H1 (cell line): ENCODE measurements at regions not wholly inside any gene's neighbourhood (a gene's known extent, or its start where the extent isn't known, plus 50 kb on each side); places are given as distances from the start of the nearest gene placed in this dataset.

Experiments used
- CTCF ChIA-PET: fragments of 300-600 bp; sonication (Branson Sonifier 250); formaldehyde crosslinking; loops from one replicate; lab custom pipeline; 2021; ENCODE audit not compliant: partially characterized antibody; lab: Charles Lee
- POLR2A ChIA-PET: fragments of 300-600 bp; sonication (Branson Sonifier 250); formaldehyde crosslinking; loops from one replicate; lab custom pipeline; 2021; ENCODE audit warnings: inconsistent platforms; ENCODE audit not compliant: partially characterized antibody; lab: Charles Lee
- DNase-seq, 2 experiments: peaks; one replicate each; pipeline versions ENCODE4 v3.0.0 to v3.0.0-alpha.2; 2010 to 2022; ENCODE audit warnings: low spot score in 2 of 2, low read depth in 1 of 2, mixed read lengths in 1 of 2
- FAIRE-seq: peaks from 2 replicates; lab custom pipeline; 2011; peaks lifted over from hg19 to GRCh38; lab: Jason Lieb, UNC
- H2AFZ ChIP-seq: 2 replicates; pipeline ENCODE4 v1.8.1; 2012; ENCODE audit warnings: low read length, inconsistent platforms
- H2AK5ac ChIP-seq: 2 replicates; pipeline ENCODE4 v1.6.1; 2013; ENCODE audit warnings: low read depth, low read length
- H2BK120ac ChIP-seq: replicated peaks from 2 replicates; pipeline ENCODE3; 2013; ENCODE audit warnings: low read depth, low read length, inconsistent platforms
- H2BK12ac ChIP-seq: 2 replicates; pipeline ENCODE4 v1.6.1; 2013; ENCODE audit warnings: low read depth, low read length
- H2BK15ac ChIP-seq: 2 replicates; pipeline ENCODE4 v1.6.1; 2013; ENCODE audit warnings: low read length
- H2BK20ac ChIP-seq: 2 replicates; pipeline ENCODE4 v1.6.1; 2013; ENCODE audit warnings: low read length
- H2BK5ac ChIP-seq: 2 replicates; pipeline ENCODE4 v1.6.1; 2013; ENCODE audit warnings: low read depth, low read length
- H3K14ac ChIP-seq: 2 replicates; pipeline ENCODE4 v1.6.1; 2013; ENCODE audit warnings: inconsistent platforms; ENCODE audit not compliant: insufficient read length
- H3K18ac ChIP-seq: 2 replicates; pipeline ENCODE4 v1.6.1; 2013; ENCODE audit warnings: low read length; ENCODE audit errors: extremely low read depth
- H3K23ac ChIP-seq: 2 replicates; pipeline ENCODE4 v1.6.1; 2013; ENCODE audit warnings: inconsistent platforms; ENCODE audit not compliant: insufficient read length
- H3K23me2 ChIP-seq: 2 replicates; pipeline ENCODE4 v1.6.1; 2013; ENCODE audit warnings: low read depth, low read length
- H3K27ac ChIP-seq: 2 replicates; pipeline ENCODE4 v1.6.1; 2011; ENCODE audit warnings: low read depth, low read length, inconsistent platforms
- H3K27me3 ChIP-seq, 4 experiments: replicated peaks in 1 of 4; 1 replicate in 1 of 4; 2 replicates in 3 of 4; pipeline versions ENCODE4 v1.6.1 to v1.8.1; 2011 to 2013; ENCODE audit warnings: low read length in 3 of 4, mild to moderate bottlenecking in 3 of 4, inconsistent platforms in 2 of 4, mixed read lengths in 2 of 4, moderate library complexity in 1 of 4; ENCODE audit not compliant: control insufficient read depth in 3 of 4, insufficient read depth in 3 of 4; ENCODE audit errors: extremely low read depth in 1 of 4
- H3K36me3 ChIP-seq, 4 experiments: 2 replicates each; pipeline versions ENCODE4 v1.6.1 to v1.8.1; 2011 to 2013; ENCODE audit warnings: mild to moderate bottlenecking in 4 of 4, low read length in 3 of 4, moderate library complexity in 2 of 4, control low read depth in 1 of 4, inconsistent platforms in 1 of 4; ENCODE audit not compliant: insufficient read depth in 4 of 4, control insufficient read depth in 2 of 4
- H3K4ac ChIP-seq: replicated peaks from 2 replicates; pipeline ENCODE3; 2013; ENCODE audit warnings: low read length, low read depth, mixed read lengths, inconsistent platforms; ENCODE audit not compliant: insufficient read length
- H3K4me1 ChIP-seq, 4 experiments: replicated peaks in 1 of 4; 1 replicate in 1 of 4; 2 replicates in 3 of 4; pipeline versions ENCODE4 v1.6.1 to v1.8.1; 2011 to 2013; ENCODE audit warnings: low read length in 3 of 4, inconsistent platforms in 2 of 4, mixed read lengths in 1 of 4; ENCODE audit not compliant: insufficient read depth in 4 of 4, control insufficient read depth in 3 of 4
- H3K4me2 ChIP-seq, 2 experiments: 2 replicates each; pipeline versions ENCODE4 v1.6.1 to v1.8.1; 2011 to 2013; ENCODE audit warnings: low read depth in 2 of 2, low read length in 2 of 2, control low read depth in 1 of 2, inconsistent platforms in 1 of 2, mild to moderate bottlenecking in 1 of 2; ENCODE audit not compliant: insufficient read depth in 1 of 2
- H3K4me3 ChIP-seq, 4 experiments: fragments of 200-600, 300-600 bp in 1 of 4; sonication (generic), shearing (Covaris generic), sonication (Bioruptor Twin) in 1 of 4; 2 replicates each; pipeline versions ENCODE4 v1.5.1 to v1.8.1; 2011 to 2016; ENCODE audit warnings: low read length in 4 of 4, low read depth in 3 of 4, control low read depth in 2 of 4, inconsistent platforms in 2 of 4, mild to moderate bottlenecking in 2 of 4, mixed read lengths in 1 of 4, moderate library complexity in 1 of 4; ENCODE audit not compliant: insufficient read depth in 2 of 4; ENCODE audit errors: extremely low read depth in 1 of 4
- H3K56ac ChIP-seq: replicated peaks from 2 replicates; pipeline ENCODE3; 2013; ENCODE audit warnings: low read depth, mild to moderate bottlenecking, mixed read lengths, low read length, inconsistent platforms; ENCODE audit not compliant: insufficient read length
- H3K79me1 ChIP-seq: 2 replicates; pipeline ENCODE4 v1.6.1; 2013; ENCODE audit warnings: low read depth, low read length, control low read depth
- H3K79me2 ChIP-seq, 2 experiments: 2 replicates each; pipeline versions ENCODE4 v1.6.1 to v1.8.1; 2012 to 2013; ENCODE audit warnings: low read length in 2 of 2, mild to moderate bottlenecking in 2 of 2, inconsistent platforms in 1 of 2; ENCODE audit not compliant: insufficient read depth in 2 of 2, control insufficient read depth in 1 of 2
- H3K9ac ChIP-seq, 4 experiments: replicated peaks in 1 of 4; 1 replicate in 1 of 4; 2 replicates in 3 of 4; pipeline versions ENCODE4 v1.6.1 to v1.8.1; 2011 to 2013; ENCODE audit warnings: low read depth in 3 of 4, low read length in 3 of 4, control low read depth in 2 of 4, mild to moderate bottlenecking in 2 of 4, moderate library complexity in 2 of 4, inconsistent platforms in 1 of 4; ENCODE audit errors: extremely low read depth in 1 of 4
- H3K9me3 ChIP-seq, 2 experiments: 2 replicates each; pipeline versions ENCODE4 v1.6.1 to v1.8.1; 2012 to 2013; ENCODE audit warnings: mild to moderate bottlenecking in 2 of 2, moderate library complexity in 2 of 2, control low read depth in 1 of 2, inconsistent platforms in 1 of 2, low read depth in 1 of 2, low read length in 1 of 2, mixed read lengths in 1 of 2; ENCODE audit not compliant: insufficient read depth in 2 of 2
- H4K20me1 ChIP-seq, 2 experiments: replicated peaks in 1 of 2; 2 replicates each; pipeline versions ENCODE3 to v1.8.1; 2011 to 2013; ENCODE audit warnings: inconsistent platforms in 2 of 2, low read length in 2 of 2, mild to moderate bottlenecking in 1 of 2; ENCODE audit not compliant: insufficient read depth in 2 of 2, control insufficient read depth in 1 of 2
- H4K5ac ChIP-seq: 2 replicates; pipeline ENCODE4 v1.6.1; 2013; ENCODE audit warnings: low read length, low read depth, mixed read lengths, inconsistent platforms; ENCODE audit not compliant: insufficient read length
- H4K8ac ChIP-seq: 2 replicates; pipeline ENCODE4 v1.8.0; 2013; ENCODE audit warnings: mild to moderate bottlenecking, moderate library complexity, low read length, inconsistent platforms; ENCODE audit not compliant: insufficient read depth; ENCODE audit errors: extremely low read depth
- H4K91ac ChIP-seq: replicated peaks from 2 replicates; pipeline ENCODE3; 2013; ENCODE audit warnings: low read length, mixed read lengths, inconsistent platforms; ENCODE audit not compliant: insufficient read length
- CBX5 ChIP-seq: fragments of 300-800, 300-1000 bp; sonication (generic); IDR thresholded peaks from 2 replicates; pipeline ENCODE4 v1.7.1; 2016; ENCODE audit warnings: antibody characterized with exemption, low read length, low read depth
- CREB1 ChIP-seq: IDR thresholded peaks from 2 replicates; pipeline ENCODE4 v1.6.1; 2012; ENCODE audit warnings: inconsistent platforms
- GABPA ChIP-seq: IDR thresholded peaks from 2 replicates; pipeline ENCODE4 v1.6.1; 2011; ENCODE audit warnings: mild to moderate bottlenecking, low read length, moderate library complexity, borderline replicate concordance; ENCODE audit not compliant: insufficient read depth
- HDAC2 ChIP-seq, 2 experiments: fragments of 300-600 bp in 1 of 2; sonication (generic) in 1 of 2; IDR thresholded peaks; 2 replicates each; pipeline ENCODE4 v1.6.1; 2011 to 2012; ENCODE audit warnings: low read depth in 2 of 2, low read length in 2 of 2, mild to moderate bottlenecking in 2 of 2, moderate library complexity in 2 of 2, borderline replicate concordance in 1 of 2, inconsistent platforms in 1 of 2
- JUN ChIP-seq: IDR thresholded peaks from 2 replicates; pipeline ENCODE4 v1.6.1; 2011; ENCODE audit warnings: low read depth, mild to moderate bottlenecking, improper control_type of control experiment, low read length
- PHF8 ChIP-seq: fragments of 200-600 bp; sonication (generic); conservative IDR thresholded peaks from 2 replicates; pipeline ENCODE4 v1.7.1; 2012; ENCODE audit warnings: low read depth, mild to moderate bottlenecking, inconsistent platforms, low read length, moderate library complexity
- RFX5 ChIP-seq: IDR thresholded peaks from 2 replicates; pipeline ENCODE4 v1.6.1; 2011; ENCODE audit warnings: low read depth, low read length, improper control_type of control experiment, borderline replicate concordance
- RXRA ChIP-seq: IDR thresholded peaks from 2 replicates; pipeline ENCODE4 v1.6.1; 2011; ENCODE audit warnings: low read depth, mild to moderate bottlenecking, low read length, moderate library complexity; ENCODE audit not compliant: insufficient read depth
- SAP30 ChIP-seq: fragments of 300-600 bp; sonication (generic); IDR thresholded peaks from 2 replicates; pipeline ENCODE4 v1.7.1; 2012; ENCODE audit warnings: low read length, moderate library complexity, mild to moderate bottlenecking, inconsistent platforms; ENCODE audit not compliant: insufficient read depth, insufficient replicate concordance
- SIRT6 ChIP-seq: IDR thresholded peaks from one replicate; pipeline ENCODE4 v1.7.1; 2012; ENCODE audit warnings: low read length, inconsistent platforms
- SIX5 ChIP-seq: IDR thresholded peaks from 2 replicates; pipeline ENCODE4 v1.6.1; 2011; ENCODE audit warnings: mild to moderate bottlenecking, low read depth, low read length
- SP2 ChIP-seq: IDR thresholded peaks from 2 replicates; pipeline ENCODE4 v1.6.1; 2012; ENCODE audit warnings: mild to moderate bottlenecking, low read length, inconsistent platforms
- TAF7 ChIP-seq: optimal IDR thresholded peaks from 2 replicates; pipeline ENCODE3; 2011; ENCODE audit warnings: low read depth, mild to moderate bottlenecking, inconsistent platforms, low read length, moderate library complexity, borderline replicate concordance
- WGBS, 2 experiments: shearing (Covaris generic) in 1 of 2; methylation state at CpG; one replicate each; pipeline versions ENCODE4 v1.1.6 to v1.1.7; 2013 to 2015; ENCODE audit warnings: low lambda C conversion rate in 2 of 2, mixed read lengths in 2 of 2, inconsistent platforms in 1 of 2, low coverage in 1 of 2, missing lambda C conversion rate in 1 of 2; ENCODE audit not compliant: insufficient replicate concordance in 2 of 2, insufficient coverage in 1 of 2, insufficient read length in 1 of 2; ENCODE audit errors: extremely low coverage in 1 of 2, missing lambda C conversion rate in 1 of 2; 5-methylcytosine and 5-hydroxymethylcytosine counted together

GRCh38 chr12:24280056-24280842 lies 330.8 kb upstream of the SOX5 start:
- Histone ChIP-seq H3K4me2 (no peak overlapping the region), H3K14ac (no peak overlapping the region), H2BK12ac (no peak overlapping the region), H4K20me1 (no peaks in the 10 kb centered on the region), H2BK120ac (no peak overlapping the region), H3K79me2 (no peaks in the 10 kb centered on the region), H3K23me2 (no peaks in the 10 kb centered on the region), H2BK20ac (no peak overlapping the region), H3K79me1 (no peaks in the 10 kb centered on the region), H4K8ac (no peak overlapping the region), H3K4me1 (peaks cover 0 to 9% (median 6%) of the 10 kb centered on the region in 4 experiments; a peak in 4 of 7 replicates), H3K18ac (no peak overlapping the region), H3K36me3 (no peaks in the 10 kb centered on the region; a peak in 1 of 8 replicates), H2AK5ac (no peak overlapping the region), H4K91ac (no peak overlapping the region), H3K9ac (no peak overlapping the region), H3K27ac (no peak overlapping the region), H2BK5ac (no peak overlapping the region), H3K9me3 (no peaks in the 10 kb centered on the region), H2BK15ac (no peak overlapping the region), H3K56ac (no peak overlapping the region), H3K23ac (no peak overlapping the region), H3K27me3 (no peaks in the 10 kb centered on the region), H2AFZ (peak overlapping the region; percentile 88; the same call in 1 of the 2 replicates), H4K5ac (no peak overlapping the region), H3K4ac (no peak overlapping the region), H3K4me3 (no peak overlapping the region)
- POLR2A ChIA-PET = no interaction called here
- 76% methylated on average over 6 of the region's 6 CpGs; no CpG with 5 or more reads in 1 of the 2 experiments for WGBS, 2 experiments
- CTCF ChIA-PET = no interaction called here
- no peak for FAIRE-seq
- no peak for DNase-seq
- TF ChIP-seq SP2 = no peak
- TF ChIP-seq CBX5 = no peak
- TF ChIP-seq RXRA = no peak
- no peak for TF ChIP-seq SAP30
- TF ChIP-seq PHF8 = no peak
- no peak for TF ChIP-seq RFX5
- TF ChIP-seq HDAC2 (IDR thresholded peaks at IDR 0.05; ENCODE audit: borderline replicate concordance in 1 of 2, low read depth in 2 of 2, low read length in 2 of 2) = no peak
- no peak for TF ChIP-seq TAF7
- TF ChIP-seq JUN = no peak
- TF ChIP-seq GABPA = no peak
- no peak for TF ChIP-seq SIX5
- no peak for TF ChIP-seq CREB1
- no peak for TF ChIP-seq SIRT6
